HG03135 (cell line): ENCODE measurements at regions not wholly inside any gene's neighbourhood (a gene's known extent, or its start where the extent isn't known, plus 50 kb on each side); places are given as distances from the start of the nearest gene placed in this dataset.
A peak's percentile ranks its signal among the peaks of the same experiment; 100 is the strongest.
"Not testable (repeated sequence)": the region's sequence is repeated elsewhere in the genome, so short reads cannot be mapped to it uniquely, and the experiment has no call there.

Experiments
- ATAC-seq: cut with Tn5 transposase; IDR thresholded peaks from one replicate; pipeline ENCODE4 v1.9.1; 2021; ENCODE audit warnings: mild to moderate bottlenecking, moderate library complexity; ENCODE audit not compliant: unreplicated experiment

- ATAC-seq: no peak
These were observed 58.0 kb downstream of the CGGBP1 start for GRCh38 chr3:88000853-88001252.

DNA sequence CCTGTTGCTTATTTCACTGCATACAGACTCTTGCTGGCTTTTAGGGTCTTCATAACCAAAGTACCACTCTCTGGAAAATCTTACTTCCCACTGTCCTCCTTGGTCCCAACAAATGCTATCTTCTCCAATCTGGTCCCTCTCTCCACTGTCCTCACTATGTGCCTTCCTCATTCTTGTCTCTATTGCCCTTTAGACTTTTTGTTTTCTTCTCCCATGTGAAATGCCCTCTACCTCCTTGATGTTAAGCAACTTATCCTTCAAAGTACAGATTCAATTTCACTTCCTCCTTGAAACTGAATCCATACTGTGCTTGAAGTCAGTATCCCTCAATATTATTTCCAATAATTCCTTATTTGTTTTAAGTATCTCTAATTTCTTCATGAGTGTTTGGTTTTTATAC lies 60.8 kb downstream of the CGGBP1 start:
- ATAC-seq: no peak

DNA sequence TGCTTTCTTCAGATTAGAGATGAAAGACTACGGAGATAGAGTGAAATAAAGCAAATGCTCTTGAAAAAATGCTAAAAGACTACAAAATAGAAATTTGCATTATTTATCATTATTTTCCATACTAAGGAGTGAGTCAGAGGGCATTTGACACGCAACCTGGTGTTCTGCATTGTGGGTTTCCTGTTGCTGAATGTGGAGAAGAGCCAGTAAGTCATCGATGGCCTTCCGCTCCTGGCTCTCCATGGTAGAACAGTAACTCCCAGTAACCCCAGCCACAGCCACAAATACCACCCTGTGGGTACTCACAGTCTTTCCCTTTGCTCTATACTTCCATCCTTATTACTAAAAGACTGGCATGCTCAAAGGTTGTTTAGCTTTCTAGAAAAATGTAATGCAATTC lies 61.5 kb downstream of the CGGBP1 start:
- ATAC-seq: peak; percentile 87

DNA sequence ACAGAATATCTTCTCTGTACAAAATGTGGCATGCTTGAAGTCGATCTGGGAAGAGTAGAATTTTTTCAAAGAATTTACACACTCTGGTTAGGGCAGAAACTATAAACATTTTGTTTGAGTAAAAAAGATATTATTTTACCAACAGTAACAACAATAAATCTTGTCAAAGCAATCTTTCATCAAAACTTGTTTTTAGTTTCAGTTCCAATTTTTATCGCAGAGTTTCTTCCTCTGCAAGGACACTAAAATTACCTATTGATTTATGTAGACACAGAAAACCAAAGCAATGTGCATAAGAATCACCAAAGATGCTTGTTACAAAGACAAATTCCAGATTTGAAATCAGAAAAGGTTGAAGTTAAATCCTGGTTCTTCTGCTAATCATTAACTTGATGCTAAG lies 61.9 kb downstream of the CGGBP1 start:
- peak; percentile 24 for ATAC-seq

GRCh38 chr3:87993566-87993965 lies 65.2 kb downstream of the CGGBP1 start:
- ATAC-seq: no peak

- ATAC-seq: no peak
These were observed 70.9 kb downstream of the CGGBP1 start for GRCh38 chr3:87987952-87988351.

GRCh38 chr3:87982421-87982820 lies 76.4 kb downstream of the CGGBP1 start:
- no peak for ATAC-seq

DNA sequence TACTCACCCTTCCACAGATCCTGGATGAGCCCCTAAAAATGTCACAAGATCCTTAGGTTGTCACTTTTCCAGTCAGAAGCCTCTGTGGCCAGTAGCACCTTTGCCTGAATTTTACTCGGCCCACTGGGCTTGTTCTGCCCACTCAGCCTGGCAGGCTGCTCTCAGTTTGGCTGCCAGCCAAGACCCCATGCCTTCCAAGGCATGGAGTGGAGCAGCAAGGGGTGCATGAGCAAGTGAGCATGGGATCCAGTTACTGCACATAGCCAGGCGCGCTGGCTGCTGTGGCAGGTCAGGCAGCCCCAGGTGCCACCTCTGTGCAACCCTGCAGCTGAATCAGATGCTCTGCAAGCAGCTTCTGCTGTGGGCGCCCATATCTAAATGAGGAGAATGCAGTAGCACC lies 79.3 kb downstream of the CGGBP1 start:
- no peak for ATAC-seq

GRCh38 chr3:87977765-87978164 lies 81.0 kb downstream of the CGGBP1 start:
- ATAC-seq: no peak

- ATAC-seq: no peak
These were observed 83.1 kb downstream of the CGGBP1 start for GRCh38 chr3:87975716-87976115.

- no peak for ATAC-seq
These were observed 84.9 kb downstream of the CGGBP1 start for GRCh38 chr3:87973906-87974305.

GRCh38 chr3:87969620-87970019 lies 89.2 kb downstream of the CGGBP1 start:
- no peak for ATAC-seq

- ATAC-seq: no peak
These were observed 90.1 kb downstream of the CGGBP1 start for GRCh38 chr3:87968668-87969067.

DNA sequence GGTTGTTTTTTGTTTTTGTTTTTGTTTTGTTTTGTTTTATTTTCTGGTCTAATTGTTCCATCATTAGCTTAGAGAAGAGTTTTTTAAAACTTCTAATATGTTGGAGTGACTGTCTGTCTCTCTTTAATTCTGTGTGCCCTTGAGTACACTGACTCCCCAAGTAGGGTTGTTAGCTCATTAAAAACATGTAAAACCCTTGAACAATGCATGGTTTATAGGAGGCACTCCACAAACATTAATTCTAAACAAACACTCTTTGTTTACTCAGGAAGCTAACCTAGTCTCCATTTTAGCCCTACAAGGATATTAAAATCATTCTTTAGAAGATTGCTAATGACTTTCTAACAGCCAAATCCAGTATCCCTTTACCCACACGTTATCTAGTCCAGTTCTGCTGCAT lies 100.5 kb downstream of the CGGBP1 start:
- no peak for ATAC-seq

GRCh38 chr3:87957575-87957974 lies 101.2 kb downstream of the CGGBP1 start:
- no peak for ATAC-seq

- ATAC-seq: peak; percentile 37
These were observed 109.0 kb downstream of the CGGBP1 start for GRCh38 chr3:87949879-87950208.

- peak; percentile 82 for ATAC-seq
These were observed 109.5 kb downstream of the CGGBP1 start for GRCh38 chr3:87949189-87949878.

GRCh38 chr3:87946007-87946406 lies 112.8 kb downstream of the CGGBP1 start:
- ATAC-seq: not testable (repeated sequence)

DNA sequence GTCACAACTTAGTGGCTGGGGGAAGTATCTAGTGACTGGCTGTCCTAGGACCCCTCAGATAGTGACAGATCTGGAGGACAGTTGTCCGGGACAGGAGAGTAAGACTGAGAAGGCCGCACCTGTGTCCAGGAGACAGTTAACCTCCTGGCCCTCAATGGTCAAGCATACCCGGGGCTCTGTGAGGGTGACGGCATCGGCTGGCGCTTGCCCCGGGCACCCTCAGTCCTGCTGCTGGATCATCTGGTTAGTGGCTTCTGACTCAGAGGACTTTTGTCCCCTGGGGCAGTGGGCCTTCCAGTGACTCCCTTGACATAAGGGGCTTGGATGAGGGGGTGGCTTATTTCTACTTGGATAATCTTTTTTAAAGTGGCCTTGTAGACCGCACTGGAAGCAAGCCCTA lies 116.5 kb downstream of the CGGBP1 start:
- not testable (repeated sequence) for ATAC-seq

DNA sequence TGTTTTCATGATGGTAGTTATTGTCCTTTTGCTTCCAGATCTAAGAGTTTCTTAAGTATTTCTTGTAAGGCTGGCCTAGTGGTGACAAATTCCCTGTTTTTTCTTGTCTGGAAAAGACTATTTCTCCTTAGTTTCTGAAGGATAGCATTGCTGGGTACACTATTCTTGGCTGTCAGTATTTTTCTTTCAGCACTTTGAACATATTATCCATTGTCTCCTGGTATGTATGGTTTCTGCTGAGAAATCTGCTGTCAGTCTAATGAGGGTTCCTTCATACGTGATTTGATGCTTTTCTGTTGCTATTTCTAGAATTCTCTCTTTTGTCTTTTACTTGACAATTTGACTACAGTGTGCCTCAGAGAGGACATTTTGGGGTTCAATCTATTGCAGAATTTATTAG lies 134.3 kb downstream of the CGGBP1 start:
- no peak for ATAC-seq

GRCh38 chr3:87920549-87920948 lies 138.3 kb downstream of the CGGBP1 start:
- no peak for ATAC-seq

DNA sequence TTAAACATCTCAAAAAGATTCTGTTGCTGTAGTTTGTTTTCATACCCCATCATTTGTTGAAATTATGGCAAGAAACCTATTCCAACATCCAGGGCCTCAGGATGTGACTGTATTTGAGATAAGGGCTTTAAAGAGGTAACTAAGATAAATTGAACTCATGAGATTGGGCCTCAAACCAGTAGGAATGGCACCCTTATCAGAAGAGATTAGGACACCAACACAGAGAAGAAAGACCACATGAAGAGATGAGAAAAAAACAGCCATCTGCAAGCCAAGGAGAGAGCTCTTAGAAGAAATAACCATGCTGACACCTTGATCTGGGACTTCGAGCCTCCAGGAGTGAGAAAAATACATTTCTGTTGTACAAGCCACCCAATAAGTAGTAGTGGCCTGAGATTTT lies 157.7 kb downstream of the CGGBP1 start:
- ATAC-seq: no peak

GRCh38 chr3:87900061-87900460 lies 158.7 kb downstream of the CGGBP1 start:
- ATAC-seq: no peak
